ENCODE measurements at regions not wholly inside any gene's neighbourhood (a gene's known extent, or its start where the extent isn't known, plus 50 kb on each side); places are given as distances from the start of the nearest gene placed in this dataset.

DNA sequence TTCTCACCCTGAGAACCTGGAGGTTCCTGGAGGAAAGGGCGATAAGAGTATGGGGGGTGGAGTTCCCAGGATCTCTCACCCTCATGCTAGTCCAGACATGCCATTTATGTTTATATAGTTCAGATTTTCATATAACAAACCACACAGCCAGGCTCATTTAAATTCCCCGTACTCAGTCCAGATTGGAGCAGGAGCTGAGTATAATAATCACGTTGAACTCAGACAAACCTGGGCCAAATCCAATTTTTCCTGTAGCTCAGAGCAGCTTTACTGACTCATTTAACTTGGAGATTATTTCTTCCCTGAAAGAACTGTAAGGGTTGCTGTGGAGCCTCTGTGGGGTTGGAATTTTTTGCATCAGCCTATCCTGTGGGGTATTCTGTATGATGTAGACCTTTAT is 660.8 kb downstream of the TMEM121 start:
- no peaks in the 10 kb centered on the region for H3K4me1 ChIP-seq (replicated peaks in 1 of 4; ENCODE audit: control insufficient read depth in 3 of 4, insufficient read depth in 4 of 4, low read length in 3 of 4)
- no peak overlapping the region for H3K18ac ChIP-seq (ENCODE audit: extremely low read depth, low read length)
- FAIRE-seq (no peak), DNase-seq (ENCODE audit: low read depth in 1 of 2, low spot score in 2 of 2) (no peak)
- ChIA-PET CTCF (ENCODE audit: partially characterized antibody) (no interaction called here), POLR2A (ENCODE audit: partially characterized antibody) (no interaction called here)
- H3K9me3 ChIP-seq (ENCODE audit: insufficient read depth in 2 of 2, low read depth in 1 of 2, low read length in 1 of 2): peaks cover 42 to 58% of the 10 kb centered on the region in 2 experiments
- H4K8ac ChIP-seq (ENCODE audit: extremely low read depth, insufficient read depth, low read length): no peak overlapping the region
- H2BK20ac ChIP-seq (ENCODE audit: low read length): no peak overlapping the region
- H3K4me2 ChIP-seq (ENCODE audit: insufficient read depth in 1 of 2, low read depth in 2 of 2, low read length in 2 of 2): no peak overlapping the region
- H3K4ac ChIP-seq (replicated peaks; ENCODE audit: insufficient read length, low read depth, low read length): no peak overlapping the region
- no peak overlapping the region for H2BK120ac ChIP-seq (replicated peaks; ENCODE audit: low read depth, low read length)
- H2BK5ac ChIP-seq (ENCODE audit: low read depth, low read length): no peak overlapping the region
- no peaks in the 10 kb centered on the region for H3K79me1 ChIP-seq (ENCODE audit: low read depth, low read length)
- no peak overlapping the region for H4K91ac ChIP-seq (replicated peaks; ENCODE audit: insufficient read length, low read length)
- H3K56ac ChIP-seq (replicated peaks; ENCODE audit: insufficient read length, low read depth, low read length): no peak overlapping the region
- no peaks in the 10 kb centered on the region; a peak in 1 of 8 replicates for H3K36me3 ChIP-seq (ENCODE audit: control insufficient read depth in 2 of 4, insufficient read depth in 4 of 4, low read length in 3 of 4)
- 68% methylated on average over 3 of the region's 3 CpGs; no CpG with 5 or more reads in 1 of the 2 experiments for WGBS, 2 experiments (ENCODE audit: extremely low coverage in 1 of 2, insufficient coverage in 1 of 2, insufficient read length in 1 of 2, insufficient replicate concordance in 2 of 2, low coverage in 1 of 2, low lambda C conversion rate in 2 of 2, missing lambda C conversion rate in 1 of 2)
- TF ChIP-seq JUN (IDR thresholded peaks at IDR 0.05; ENCODE audit: low read depth, low read length): no peak
- no peak for TF ChIP-seq BRCA1 (IDR thresholded peaks at IDR 0.05; ENCODE audit: low read depth, low read length)
- TF ChIP-seq NANOG (IDR thresholded peaks at IDR 0.05; ENCODE audit: insufficient read depth, low read depth, low read length, poor library complexity, severe bottlenecking): no peak
- no peak for TF ChIP-seq EZH2 (IDR thresholded peaks at IDR 0.05; ENCODE audit: low read depth, low read length, severe bottlenecking)
- TF ChIP-seq CREB1 (IDR thresholded peaks at IDR 0.05): no peak
- no peak for TF ChIP-seq CHD2 (IDR thresholded peaks at IDR 0.05; ENCODE audit: low read length)
- TF ChIP-seq TAF1 (IDR thresholded peaks at IDR 0.05; ENCODE audit: low read depth, low read length): no peak
- no peak for TF ChIP-seq CEBPB (IDR thresholded peaks at IDR 0.05; ENCODE audit: low read depth, low read length)
- H4K20me1 ChIP-seq (replicated peaks in 1 of 2; ENCODE audit: control insufficient read depth in 1 of 2, insufficient read depth in 2 of 2, low read length in 2 of 2): no peaks in the 10 kb centered on the region
- no peak overlapping the region for H2BK12ac ChIP-seq (ENCODE audit: low read depth, low read length)
- H3K14ac ChIP-seq (ENCODE audit: insufficient read length): no peak overlapping the region
- H3K27me3 ChIP-seq (replicated peaks in 1 of 4; ENCODE audit: control insufficient read depth in 3 of 4, extremely low read depth in 1 of 4, insufficient read depth in 3 of 4, low read length in 3 of 4): no peaks in the 10 kb centered on the region
- no peak overlapping the region for H4K5ac ChIP-seq (ENCODE audit: insufficient read length, low read depth, low read length)
- no peak overlapping the region for H3K23ac ChIP-seq (ENCODE audit: insufficient read length)
- H3K79me2 ChIP-seq (ENCODE audit: control insufficient read depth in 1 of 2, insufficient read depth in 2 of 2, low read length in 2 of 2): no peaks in the 10 kb centered on the region
- H3K9ac ChIP-seq (replicated peaks in 1 of 4; ENCODE audit: extremely low read depth in 1 of 4, low read depth in 3 of 4, low read length in 3 of 4): no peak overlapping the region
- H3K27ac ChIP-seq (ENCODE audit: low read depth, low read length): no peak overlapping the region
- H3K23me2 ChIP-seq (ENCODE audit: low read depth, low read length): no peaks in the 10 kb centered on the region
- no peak overlapping the region for H3K4me3 ChIP-seq (ENCODE audit: extremely low read depth in 1 of 4, insufficient read depth in 2 of 4, low read depth in 3 of 4, low read length in 4 of 4)
- H2BK15ac ChIP-seq (ENCODE audit: low read length): no peak overlapping the region
- no peak overlapping the region for H2AFZ ChIP-seq (ENCODE audit: low read length)
- no peak overlapping the region for H2AK5ac ChIP-seq (ENCODE audit: low read depth, low read length)

All from H1 (cell line).